HepG2 (cell line): ENCODE measurements at regions not wholly inside any gene's neighbourhood (a gene's known extent, or its start where the extent isn't known, plus 50 kb on each side); places are given as distances from the start of the nearest gene placed in this dataset.

Experiments used
- CAMTA2 ChIP-seq: sonication (generic); formaldehyde crosslinking; IDR thresholded peaks from 2 replicates; pipeline ENCODE4 v1.4.0; 2020; ENCODE audit warnings: mild to moderate bottlenecking, missing genetic modification reagents, borderline replicate concordance
- HMGXB3 ChIP-seq: sonication (generic); formaldehyde crosslinking; IDR thresholded peaks from 2 replicates; pipeline ENCODE4 v1.4.0; 2020; ENCODE audit warnings: missing genetic modification reagents, borderline replicate concordance
- NKX3-1 ChIP-seq: sonication (generic); formaldehyde crosslinking; IDR thresholded peaks from 2 replicates; pipeline ENCODE4 v1.5.0; 2020; ENCODE audit warnings: missing genetic modification reagents
- PCBP1 ChIP-seq: fragments of 200-400 bp; formaldehyde crosslinking; IDR thresholded peaks from 2 replicates; pipeline ENCODE4 v1.6.1; 2017; ENCODE audit warnings: mild to moderate bottlenecking, low read depth, low read length, borderline replicate concordance
- SP140L ChIP-seq: sonication (generic); formaldehyde crosslinking; IDR thresholded peaks from 2 replicates; pipeline ENCODE4 v1.4.0; 2020; ENCODE audit warnings: missing genetic modification reagents, borderline replicate concordance
- TMF1 ChIP-seq: sonication (generic); formaldehyde crosslinking; IDR thresholded peaks from 2 replicates; pipeline ENCODE4 v1.8.1; 2022; ENCODE audit warnings: low read depth, missing genetic modification reagents
- ZNF460 ChIP-seq: sonication (generic); formaldehyde crosslinking; IDR thresholded peaks from 2 replicates; pipeline ENCODE4 v1.5.1; 2020; ENCODE audit warnings: missing genetic modification reagents, mild to moderate bottlenecking, borderline replicate concordance
- ZNF687 ChIP-seq: sonication (generic); formaldehyde crosslinking; IDR thresholded peaks from 2 replicates; pipeline ENCODE4 v1.5.1; 2020; ENCODE audit warnings: mild to moderate bottlenecking, missing genetic modification reagents, moderate library complexity
- ZNF782 ChIP-seq: sonication (generic); formaldehyde crosslinking; IDR thresholded peaks from 2 replicates; pipeline ENCODE4 v1.4.0; 2020; ENCODE audit warnings: missing genetic modification reagents, mild to moderate bottlenecking, borderline replicate concordance
- TF ChIP-seq, protein P1 (sequence below): sonication (generic); formaldehyde crosslinking; IDR thresholded peaks from 2 replicates; pipeline ENCODE4 v1.5.0; 2020; ENCODE audit warnings: missing genetic modification reagents

DNA sequence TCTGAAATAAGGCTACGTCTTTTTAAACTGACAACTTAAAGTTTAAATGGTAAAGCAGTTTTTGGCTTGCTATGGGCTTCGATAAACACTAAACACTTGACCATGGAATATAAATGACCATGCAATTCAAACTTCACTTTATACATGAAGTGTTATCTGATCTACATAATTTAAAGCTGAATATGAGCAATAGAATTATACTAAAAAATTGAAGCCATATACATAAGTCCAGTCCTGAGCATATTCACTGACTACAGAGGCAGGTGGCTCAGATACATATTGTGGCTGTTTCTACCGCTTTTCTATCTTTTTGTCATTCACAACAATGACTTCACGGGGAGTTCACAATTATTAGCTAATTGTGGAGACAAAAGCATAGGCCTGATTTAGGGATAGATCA, 149.6 kb upstream of the DDIT4L start (continued):
- TF ChIP-seq HMGXB3 (CRISPR knock-in tag) (no peak), ZNF460 (CRISPR knock-in tag) (no peak), ZNF782 (CRISPR knock-in tag) (no peak), CAMTA2 (CRISPR knock-in tag) (no peak), NKX3-1 (CRISPR knock-in tag) (no peak), ZNF687 (CRISPR knock-in tag) (no peak), TMF1 (CRISPR knock-in tag) (no peak), SP140L (CRISPR knock-in tag) (no peak), PCBP1 (no peak)
- TF ChIP-seq, protein P1, sequence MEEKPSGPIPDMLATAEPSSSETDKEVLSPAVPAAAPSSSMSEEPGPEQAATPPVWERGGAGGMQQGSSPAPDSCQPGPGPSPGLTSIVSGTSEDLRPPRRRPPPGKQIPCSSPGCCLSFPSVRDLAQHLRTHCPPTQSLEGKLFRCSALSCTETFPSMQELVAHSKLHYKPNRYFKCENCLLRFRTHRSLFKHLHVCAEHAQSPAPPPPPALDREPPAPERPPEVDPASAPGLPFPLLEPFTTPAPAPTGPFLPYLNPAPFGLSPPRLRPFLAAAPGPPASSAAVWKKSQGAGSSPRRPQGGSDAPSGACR: no peak
